H1 (cell line): ENCODE measurements at regions not wholly inside any gene's neighbourhood (a gene's known extent, or its start where the extent isn't known, plus 50 kb on each side); places are given as distances from the start of the nearest gene placed in this dataset.

Source experiments
- CREB1 ChIP-seq: IDR thresholded peaks from 2 replicates; pipeline ENCODE4 v1.6.1; 2012; ENCODE audit warnings: inconsistent platforms
- EP300 ChIP-seq, 2 experiments: IDR thresholded peaks; 1 replicate in 1 of 2; 2 replicates in 1 of 2; pipeline ENCODE4 v1.6.1; 2011 to 2012; ENCODE audit warnings: low read depth in 2 of 2, low read length in 2 of 2, mild to moderate bottlenecking in 2 of 2, borderline replicate concordance in 1 of 2, inconsistent platforms in 1 of 2, moderate library complexity in 1 of 2
- TAF7 ChIP-seq: optimal IDR thresholded peaks from 2 replicates; pipeline ENCODE3; 2011; ENCODE audit warnings: low read depth, mild to moderate bottlenecking, inconsistent platforms, low read length, moderate library complexity, borderline replicate concordance

DNA sequence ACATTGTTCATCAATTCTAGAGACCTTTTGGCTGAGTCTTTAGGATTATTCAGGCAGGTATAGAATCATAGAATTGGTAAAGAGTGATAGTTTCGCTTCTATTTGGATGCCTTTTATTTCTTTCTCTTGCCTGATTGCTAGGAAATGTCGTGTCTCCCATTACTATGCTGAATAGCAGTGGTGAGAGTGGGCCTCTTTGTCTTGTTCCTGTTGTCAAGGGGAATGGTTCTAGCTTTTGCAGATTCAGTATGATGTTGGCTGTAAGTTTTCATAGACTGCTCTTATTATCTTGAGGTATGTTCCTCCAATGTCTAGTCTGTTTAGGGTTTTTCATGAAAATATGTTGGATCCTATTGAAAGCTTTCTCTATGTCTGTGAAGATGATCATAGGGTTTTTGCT, 200.2 kb upstream of the PABPC4L start (continued):
- TF ChIP-seq EP300 (IDR thresholded peaks at IDR 0.05; ENCODE audit: borderline replicate concordance in 1 of 2, low read depth in 2 of 2, low read length in 2 of 2) (no peak), CREB1 (no peak), TAF7 (no peak)
